GM12878 (cell line): ENCODE measurements at regions not wholly inside any gene's neighbourhood (a gene's known extent, or its start where the extent isn't known, plus 50 kb on each side); places are given as distances from the start of the nearest gene placed in this dataset.

ENCODE experiments used
- CTCF ChIP-seq, 3 experiments: IDR thresholded peaks in 2 of 3; conservative IDR thresholded peaks in 1 of 3; 2 replicates each; pipeline ENCODE4 v1.5.1; 2011; ENCODE audit warnings: low read depth in 3 of 3, low read length in 3 of 3, mild to moderate bottlenecking in 3 of 3, control low read depth in 2 of 3, moderate library complexity in 2 of 3, inconsistent platforms in 1 of 3, mixed read lengths in 1 of 3; ENCODE audit not compliant: control insufficient read depth in 2 of 3, insufficient read depth in 1 of 3; ENCODE audit errors: extremely low read depth in 1 of 3
- EGR1 ChIP-seq, 2 experiments: IDR thresholded peaks; 1 replicate in 1 of 2; 2 replicates in 1 of 2; pipeline ENCODE4 v1.6.1; 2011 to 2012; ENCODE audit warnings: low read depth in 2 of 2, low read length in 2 of 2, borderline replicate concordance in 1 of 2, mild to moderate bottlenecking in 1 of 2, moderate library complexity in 1 of 2
- ETV6 ChIP-seq, 2 experiments: fragments of 450-650 bp in 1 of 2; IDR thresholded peaks in 1 of 2; conservative IDR thresholded peaks in 1 of 2; 2 replicates each; pipeline ENCODE4 v1.6.1; 2014; ENCODE audit warnings: antibody characterized with exemption in 1 of 2, borderline replicate concordance in 1 of 2, low read depth in 1 of 2, mild to moderate bottlenecking in 1 of 2, moderate library complexity in 1 of 2
- MAX ChIP-seq: IDR thresholded peaks from 2 replicates; pipeline ENCODE4 v1.6.1; 2012; ENCODE audit warnings: low read depth, low read length, improper control_type of control experiment
- NFIC ChIP-seq: IDR thresholded peaks from 2 replicates; pipeline ENCODE4 v1.6.1; 2012; ENCODE audit warnings: low read depth, mild to moderate bottlenecking, inconsistent platforms, low read length, moderate library complexity
- PAX8 ChIP-seq: fragments of 450-650 bp; IDR thresholded peaks from 2 replicates; pipeline ENCODE4 v1.6.1; 2017; ENCODE audit warnings: mild to moderate bottlenecking, moderate library complexity

DNA sequence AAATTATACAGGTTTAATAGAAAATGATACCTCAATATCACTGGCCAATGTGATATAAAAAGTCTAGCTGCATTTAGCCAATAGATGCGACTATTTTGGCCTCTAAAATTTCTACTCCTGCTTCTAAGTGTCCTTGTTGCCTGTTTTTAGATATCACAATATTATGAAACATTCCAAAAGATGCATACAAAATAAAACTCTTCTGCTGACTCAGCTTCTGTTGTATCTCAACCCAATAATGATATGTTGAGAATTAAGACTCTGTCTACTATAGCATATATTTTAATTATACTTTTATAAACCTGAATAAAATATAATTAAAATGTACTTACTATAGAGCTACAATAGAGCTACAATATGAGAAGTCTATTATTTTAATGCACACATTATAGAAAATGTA is 661.0 kb upstream of the TEX47 start:
- TF ChIP-seq CTCF (IDR thresholded peaks at IDR 0.05 in 2 of 3, conservative IDR thresholded peaks at IDR 0.05 in 1 of 3; ENCODE audit: control insufficient read depth in 2 of 3, extremely low read depth in 1 of 3, insufficient read depth in 1 of 3, low read depth in 3 of 3, low read length in 3 of 3), result no peak
- no peak for TF ChIP-seq NFIC
- no peak for TF ChIP-seq MAX
- TF ChIP-seq PAX8, result no peak
- no peak for TF ChIP-seq ETV6 (conservative IDR thresholded peaks at IDR 0.05 in 1 of 2, IDR thresholded peaks at IDR 0.05 in 1 of 2; ENCODE audit: borderline replicate concordance in 1 of 2, low read depth in 1 of 2)
- no peak for TF ChIP-seq EGR1 (IDR thresholded peaks at IDR 0.05; ENCODE audit: borderline replicate concordance in 1 of 2, low read depth in 2 of 2, low read length in 2 of 2)
